HG02884 (cell line): ENCODE measurements at regions not wholly inside any gene's neighbourhood (a gene's known extent, or its start where the extent isn't known, plus 50 kb on each side); places are given as distances from the start of the nearest gene placed in this dataset.

Experiments used
- ATAC-seq: cut with Tn5 transposase; IDR thresholded peaks from one replicate; pipeline ENCODE4 v1.9.1; 2021; ENCODE audit warnings: mild to moderate bottlenecking, moderate library complexity; ENCODE audit not compliant: unreplicated experiment

GRCh38 chr17:14776791-14777190 is 475.9 kb downstream of the HS3ST3B1 start:
- no peak for ATAC-seq

GRCh38 chr17:14775731-14776492 is 475.0 kb downstream of the HS3ST3B1 start:
- ATAC-seq: no peak

- no peak for ATAC-seq
Measured at GRCh38 chr17:14774774-14775173, 473.9 kb downstream of the HS3ST3B1 start.

DNA sequence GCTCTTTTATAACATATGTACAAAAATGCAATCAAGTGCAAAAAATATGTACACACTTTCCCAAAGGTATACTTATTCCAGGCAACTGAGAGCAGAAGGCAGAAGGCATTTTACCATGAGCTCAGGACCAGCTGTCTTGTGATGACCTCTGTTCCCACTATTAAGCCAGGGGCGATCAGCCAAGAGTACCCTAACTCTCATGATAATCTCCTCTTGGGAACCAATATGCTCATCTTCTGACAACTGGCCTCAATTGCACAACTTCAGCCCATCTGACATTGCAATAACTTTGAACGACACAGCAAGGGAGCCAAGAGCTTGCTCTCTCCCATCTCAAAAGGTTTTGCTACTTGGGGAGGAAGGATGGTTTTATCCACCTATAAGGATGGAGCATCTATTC is 471.9 kb downstream of the HS3ST3B1 start:
- no peak for ATAC-seq

- ATAC-seq: no peak
Measured at GRCh38 chr17:14771543-14771942, 470.7 kb downstream of the HS3ST3B1 start.

- no peak for ATAC-seq
Measured at GRCh38 chr17:14768923-14769322, 468.0 kb downstream of the HS3ST3B1 start.

DNA sequence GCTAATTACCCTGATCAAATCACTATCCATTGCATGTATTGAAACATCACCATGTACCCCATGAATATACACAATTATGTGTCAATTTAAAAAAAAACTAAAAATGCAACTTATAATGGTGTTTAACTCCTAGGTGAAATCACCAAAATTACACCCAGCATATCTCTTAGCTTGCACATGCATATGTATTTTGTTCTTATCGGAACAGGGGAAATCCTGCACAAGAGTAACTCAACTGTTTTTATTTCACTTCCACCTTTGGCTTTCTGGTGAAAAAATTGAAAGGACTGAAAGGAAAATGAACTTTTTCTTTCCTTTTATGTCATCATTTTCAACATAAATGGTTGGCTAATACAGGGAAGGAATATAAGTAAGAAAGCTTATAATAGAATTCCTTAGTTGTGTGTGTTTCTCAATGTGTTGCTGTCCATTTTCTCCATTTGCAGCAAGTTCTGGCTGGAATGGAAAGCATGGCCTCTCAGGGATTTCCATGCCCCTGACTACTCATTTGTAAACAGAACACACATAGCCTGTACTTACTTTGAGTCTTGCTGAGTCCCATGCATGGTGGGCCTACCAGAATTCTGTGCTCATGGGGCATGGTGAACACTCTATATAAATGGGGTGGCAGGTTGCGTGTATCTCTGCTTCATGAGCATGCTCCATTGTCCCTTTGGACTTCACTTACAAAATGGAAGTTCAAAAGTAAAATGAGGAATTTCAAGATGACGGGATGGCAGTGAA is 462.0 kb downstream of the HS3ST3B1 start:
- ATAC-seq: no peak

DNA sequence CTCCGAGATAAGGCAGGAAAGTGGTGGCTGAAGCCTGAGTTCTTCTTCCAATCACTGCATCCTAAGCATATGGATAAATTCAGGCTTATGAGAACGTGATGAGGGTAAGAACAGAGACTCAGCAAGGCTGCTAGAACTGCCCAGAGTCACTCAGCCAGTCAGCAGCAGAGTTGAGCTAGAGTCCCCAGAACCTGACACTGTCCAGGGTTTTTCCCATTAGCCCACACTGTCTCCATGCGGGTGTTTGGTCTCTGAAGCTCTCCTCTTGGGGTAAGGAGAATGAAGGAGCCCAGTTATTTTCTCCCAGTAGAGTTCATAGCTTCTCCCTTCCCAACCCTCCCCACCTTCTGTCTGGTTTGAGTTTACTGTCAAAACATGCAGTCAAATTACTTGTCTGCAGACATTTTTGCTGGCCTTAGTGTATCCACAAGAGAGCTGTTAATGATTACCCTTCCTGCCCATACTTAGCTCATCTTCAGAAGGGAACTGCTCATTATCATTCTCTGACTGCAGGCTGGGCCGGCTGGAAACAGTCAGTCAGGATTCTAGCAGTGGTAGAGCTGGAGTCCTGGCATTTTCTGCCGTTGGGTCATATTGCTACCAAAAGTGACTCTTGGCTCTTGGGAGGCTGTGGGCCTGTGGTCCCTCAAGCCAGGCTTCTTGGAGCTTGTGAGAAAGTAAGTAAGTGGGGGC is 460.0 kb downstream of the HS3ST3B1 start:
- ATAC-seq: peak; percentile 45

DNA sequence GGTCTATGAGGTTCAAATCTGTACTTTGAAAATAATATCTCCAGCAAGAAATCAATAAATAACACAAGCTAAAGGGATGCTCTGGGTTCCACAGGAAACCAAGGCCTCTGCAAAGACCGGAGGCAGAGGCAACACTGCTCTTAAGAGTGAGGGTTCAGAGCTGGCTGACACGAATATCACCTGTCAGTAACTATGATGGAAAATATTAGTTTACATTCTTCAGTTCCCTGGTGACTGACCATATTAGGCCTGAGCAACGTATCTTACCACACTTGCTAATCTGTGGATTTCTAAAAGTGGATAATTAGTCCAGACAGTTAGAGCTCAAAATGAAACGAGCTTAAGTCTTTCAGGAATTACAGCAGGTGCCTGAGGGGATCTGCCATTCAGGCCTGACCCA is 459.3 kb downstream of the HS3ST3B1 start:
- peak; percentile 54 for ATAC-seq

DNA sequence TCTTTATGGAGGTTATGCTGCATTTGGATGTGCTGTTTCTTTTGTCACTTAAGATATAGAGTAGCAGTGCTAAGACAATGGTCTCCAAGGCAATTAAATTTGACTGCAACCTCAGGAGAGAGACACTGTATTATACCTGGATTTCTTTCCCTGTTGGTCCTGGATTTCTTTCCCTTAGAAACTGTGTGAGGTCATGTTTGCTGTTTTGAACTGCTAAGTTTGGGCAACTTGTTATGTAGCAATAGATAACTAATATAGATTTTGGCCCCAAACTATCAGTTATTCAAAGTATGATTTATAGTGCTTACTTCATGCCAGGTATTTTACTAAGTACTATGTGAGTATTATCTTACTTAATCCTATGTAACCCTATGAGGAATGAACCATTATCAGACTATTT is 458.4 kb downstream of the HS3ST3B1 start:
- ATAC-seq: no peak

DNA sequence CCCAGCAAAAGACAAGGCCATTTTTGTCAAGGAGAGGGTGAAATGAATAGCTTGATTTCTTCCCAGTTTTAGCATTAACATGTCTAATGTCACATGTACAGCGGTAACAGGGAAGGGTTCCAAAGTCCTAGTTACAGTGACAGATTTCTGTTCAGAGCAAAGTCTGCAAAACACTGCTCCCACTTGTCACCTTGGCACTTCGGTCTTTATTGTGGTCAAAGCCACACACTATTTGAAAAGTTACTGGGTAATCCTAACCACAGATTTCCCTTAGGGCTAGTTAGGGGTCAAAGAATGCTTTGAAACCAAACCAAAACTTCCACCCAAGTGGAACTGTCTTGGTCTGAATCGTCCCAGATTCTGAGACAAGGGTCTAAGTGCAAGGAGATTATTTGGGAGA is 455.6 kb downstream of the HS3ST3B1 start:
- ATAC-seq: no peak

- ATAC-seq: no peak
Measured at GRCh38 chr17:14755002-14755401, 454.1 kb downstream of the HS3ST3B1 start.

DNA sequence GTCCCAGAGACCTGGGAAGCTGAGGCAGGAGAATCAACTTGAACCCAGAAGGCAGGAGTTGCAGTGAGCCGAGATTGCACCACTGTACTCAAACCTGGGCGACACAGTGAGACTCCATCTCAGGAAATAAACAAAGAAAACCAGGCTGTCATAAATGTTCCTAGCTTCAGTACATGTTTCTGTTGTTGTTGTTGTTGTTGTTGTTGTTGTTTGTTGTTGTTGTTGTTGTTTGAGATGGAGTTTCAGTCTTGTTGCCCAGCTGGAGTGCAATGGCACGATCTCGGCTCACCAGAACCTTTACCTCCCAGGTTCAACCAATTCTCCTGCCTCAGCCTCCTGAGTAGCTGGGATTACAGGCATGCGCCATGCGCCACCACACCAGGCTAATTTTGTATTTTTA is 452.5 kb downstream of the HS3ST3B1 start:
- no peak for ATAC-seq

GRCh38 chr17:14752011-14752410 is 451.1 kb downstream of the HS3ST3B1 start:
- ATAC-seq: no peak

DNA sequence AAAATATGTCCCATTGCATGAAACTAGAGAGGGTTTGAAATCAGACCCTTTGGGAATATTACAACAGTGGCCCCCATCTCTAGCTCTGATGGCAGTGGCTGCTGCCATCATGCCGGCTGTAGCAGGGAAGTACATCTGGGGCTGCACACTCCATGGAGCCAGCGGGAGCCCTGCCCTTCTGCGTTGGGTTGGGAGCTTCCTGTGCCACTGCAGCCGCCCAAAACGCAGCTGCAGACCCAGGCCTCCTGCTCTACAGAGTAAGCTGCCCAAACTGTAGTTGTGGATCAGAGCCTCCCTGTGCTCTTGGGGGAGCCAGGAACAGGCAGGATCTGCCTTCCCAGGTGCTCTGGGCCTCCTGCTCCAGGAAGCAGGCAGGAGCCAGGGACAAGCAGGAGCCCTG is 450.0 kb downstream of the HS3ST3B1 start:
- no peak for ATAC-seq

- ATAC-seq: no peak
Measured at GRCh38 chr17:14749269-14749668, 448.4 kb downstream of the HS3ST3B1 start.

DNA sequence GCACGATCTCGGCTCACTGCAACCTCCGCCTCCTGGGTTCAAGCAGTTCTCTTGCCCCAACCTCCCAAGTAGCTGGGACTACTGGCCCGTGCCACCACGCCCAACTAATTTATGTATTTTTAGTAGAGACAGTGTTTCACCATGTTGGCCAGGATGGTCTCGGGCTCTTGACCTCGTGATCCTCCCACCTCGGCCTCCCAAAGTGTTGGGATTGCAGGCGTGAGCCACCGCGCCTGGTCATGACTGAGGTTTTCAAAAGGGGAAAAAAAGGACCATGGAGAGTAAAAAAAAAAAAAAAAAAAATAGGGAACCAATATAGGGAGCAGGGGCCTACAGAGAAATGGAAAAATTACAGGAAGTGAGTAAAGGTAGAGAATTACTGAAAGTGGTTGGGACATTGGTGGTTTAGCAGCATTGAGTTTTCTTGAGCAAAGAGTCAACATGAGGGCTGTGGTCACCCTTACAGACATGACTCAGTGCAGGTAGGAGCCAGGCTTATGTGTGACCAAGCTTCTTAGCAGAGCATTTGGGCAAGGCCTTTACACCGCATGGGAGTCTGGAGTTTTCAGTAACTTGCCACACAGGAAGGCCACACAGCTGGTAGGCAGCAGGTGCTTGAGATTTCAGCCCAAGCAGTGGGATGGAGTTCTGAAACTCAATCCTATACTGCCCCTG is 447.3 kb downstream of the HS3ST3B1 start:
- ATAC-seq: peak; percentile 59

DNA sequence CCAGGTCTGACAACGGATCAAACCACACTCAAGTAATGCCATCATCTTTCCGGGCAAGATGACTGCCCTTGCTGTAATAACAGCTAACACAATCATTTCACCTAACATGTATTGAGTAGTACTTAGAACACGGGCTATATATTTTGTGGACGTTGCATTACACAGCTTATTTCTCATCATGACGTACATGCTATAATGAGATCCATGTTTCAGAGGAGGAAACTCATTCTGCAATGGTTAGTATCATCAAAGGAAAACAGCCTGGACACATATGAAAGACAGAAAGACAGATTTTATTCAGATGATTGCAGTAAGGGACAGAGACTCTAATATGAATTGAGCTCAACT is 446.7 kb downstream of the HS3ST3B1 start:
- no peak for ATAC-seq

GRCh38 chr17:14746822-14747602 is 446.1 kb downstream of the HS3ST3B1 start:
- no peak for ATAC-seq

DNA sequence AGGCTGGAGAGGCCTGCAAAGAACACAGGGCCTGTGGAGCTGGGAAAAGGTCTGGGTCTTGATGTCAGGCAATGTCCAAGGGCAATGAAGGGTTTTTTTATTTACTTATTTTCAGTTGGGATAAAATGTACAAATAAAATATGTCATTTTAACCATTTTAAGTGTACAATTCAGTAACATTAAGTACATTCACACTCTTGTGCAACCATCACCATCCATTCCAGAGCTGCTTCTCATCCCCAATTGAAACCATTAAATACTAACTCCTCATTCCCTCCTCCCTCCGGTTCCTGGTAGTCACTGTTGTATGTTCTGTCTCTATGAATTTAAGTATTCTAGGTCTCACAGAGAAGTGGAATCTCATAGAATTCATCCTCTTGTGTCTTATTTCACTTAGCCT is 444.7 kb downstream of the HS3ST3B1 start:
- ATAC-seq: no peak
